Sigmoid colon (tissue), 4 donors: ENCODE measurements at regions not wholly inside any gene's neighbourhood (a gene's known extent, or its start where the extent isn't known, plus 50 kb on each side); places are given as distances from the start of the nearest gene placed in this dataset.

Experiments used
- POLR2AphosphoS5 ChIP-seq, 4 donors: sonication (generic); formaldehyde crosslinking; IDR thresholded peaks; one replicate each; pipeline ENCODE4 v1.6.1; 2017; ENCODE audit warnings: antibody characterized with exemption in 4 of 4
- TF ChIP-seq, protein P1 (sequence below), 4 experiments: fragments of 450-650 bp in 3 of 4; fragments of 200-600 bp in 1 of 4; IDR thresholded peaks; one replicate each; pipeline ENCODE4 v1.5.1; 2016 to 2019; ENCODE audit warnings: antibody characterized with exemption in 4 of 4, mild to moderate bottlenecking in 3 of 4, moderate library complexity in 2 of 4

DNA sequence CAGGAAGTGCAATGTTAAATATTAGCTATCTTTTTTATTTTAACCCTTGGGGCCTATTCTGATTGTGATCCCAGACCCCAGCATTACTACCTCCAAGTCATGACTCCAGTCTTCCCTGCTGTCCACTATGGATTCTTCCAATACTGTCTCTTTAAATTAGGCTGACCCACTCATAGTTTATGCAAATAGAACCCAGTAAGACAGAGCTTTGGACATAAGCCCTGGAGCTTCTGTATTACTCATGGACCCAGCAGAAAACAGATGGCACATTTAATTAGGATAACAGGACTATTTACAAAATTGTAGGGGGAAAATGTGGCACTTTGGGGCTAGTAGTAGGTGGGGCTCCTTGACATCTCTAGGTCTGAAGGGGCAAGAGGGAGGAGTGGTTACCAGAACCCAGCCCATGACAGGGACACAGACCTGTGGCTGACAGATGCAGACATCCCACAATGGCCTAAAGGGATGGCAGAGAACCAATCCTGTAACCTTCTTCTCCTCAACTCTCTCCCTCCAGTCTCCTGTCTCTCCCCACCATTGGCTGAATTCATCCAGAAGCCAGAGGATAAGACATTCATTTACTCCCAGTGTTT lies 233.5 kb downstream of the OMA1 start:
- TF ChIP-seq POLR2AphosphoS5 (IDR thresholded peaks at IDR 0.05) = no peak
- TF ChIP-seq, protein P1, sequence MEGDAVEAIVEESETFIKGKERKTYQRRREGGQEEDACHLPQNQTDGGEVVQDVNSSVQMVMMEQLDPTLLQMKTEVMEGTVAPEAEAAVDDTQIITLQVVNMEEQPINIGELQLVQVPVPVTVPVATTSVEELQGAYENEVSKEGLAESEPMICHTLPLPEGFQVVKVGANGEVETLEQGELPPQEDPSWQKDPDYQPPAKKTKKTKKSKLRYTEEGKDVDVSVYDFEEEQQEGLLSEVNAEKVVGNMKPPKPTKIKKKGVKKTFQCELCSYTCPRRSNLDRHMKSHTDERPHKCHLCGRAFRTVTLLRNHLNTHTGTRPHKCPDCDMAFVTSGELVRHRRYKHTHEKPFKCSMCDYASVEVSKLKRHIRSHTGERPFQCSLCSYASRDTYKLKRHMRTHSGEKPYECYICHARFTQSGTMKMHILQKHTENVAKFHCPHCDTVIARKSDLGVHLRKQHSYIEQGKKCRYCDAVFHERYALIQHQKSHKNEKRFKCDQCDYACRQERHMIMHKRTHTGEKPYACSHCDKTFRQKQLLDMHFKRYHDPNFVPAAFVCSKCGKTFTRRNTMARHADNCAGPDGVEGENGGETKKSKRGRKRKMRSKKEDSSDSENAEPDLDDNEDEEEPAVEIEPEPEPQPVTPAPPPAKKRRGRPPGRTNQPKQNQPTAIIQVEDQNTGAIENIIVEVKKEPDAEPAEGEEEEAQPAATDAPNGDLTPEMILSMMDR (IDR thresholded peaks at IDR 0.05) = no peak
